ENCODE measurements at regions not wholly inside any gene's neighbourhood (a gene's known extent, or its start where the extent isn't known, plus 50 kb on each side); places are given as distances from the start of the nearest gene placed in this dataset.

- no peak for DNase-seq
- H3K27ac ChIP-seq = no peak overlapping the region
- H3K27me3 ChIP-seq = no peaks in the 10 kb centered on the region
- TF ChIP-seq, protein P1, sequence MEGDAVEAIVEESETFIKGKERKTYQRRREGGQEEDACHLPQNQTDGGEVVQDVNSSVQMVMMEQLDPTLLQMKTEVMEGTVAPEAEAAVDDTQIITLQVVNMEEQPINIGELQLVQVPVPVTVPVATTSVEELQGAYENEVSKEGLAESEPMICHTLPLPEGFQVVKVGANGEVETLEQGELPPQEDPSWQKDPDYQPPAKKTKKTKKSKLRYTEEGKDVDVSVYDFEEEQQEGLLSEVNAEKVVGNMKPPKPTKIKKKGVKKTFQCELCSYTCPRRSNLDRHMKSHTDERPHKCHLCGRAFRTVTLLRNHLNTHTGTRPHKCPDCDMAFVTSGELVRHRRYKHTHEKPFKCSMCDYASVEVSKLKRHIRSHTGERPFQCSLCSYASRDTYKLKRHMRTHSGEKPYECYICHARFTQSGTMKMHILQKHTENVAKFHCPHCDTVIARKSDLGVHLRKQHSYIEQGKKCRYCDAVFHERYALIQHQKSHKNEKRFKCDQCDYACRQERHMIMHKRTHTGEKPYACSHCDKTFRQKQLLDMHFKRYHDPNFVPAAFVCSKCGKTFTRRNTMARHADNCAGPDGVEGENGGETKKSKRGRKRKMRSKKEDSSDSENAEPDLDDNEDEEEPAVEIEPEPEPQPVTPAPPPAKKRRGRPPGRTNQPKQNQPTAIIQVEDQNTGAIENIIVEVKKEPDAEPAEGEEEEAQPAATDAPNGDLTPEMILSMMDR (IDR thresholded peaks at IDR 0.05) = no peak
- TF ChIP-seq POLR2A (IDR thresholded peaks at IDR 0.05) = no peak
- H3K36me3 ChIP-seq = no peaks in the 10 kb centered on the region
- H3K9me3 ChIP-seq = no peaks in the 10 kb centered on the region
- H3K4me1 ChIP-seq = no peaks in the 10 kb centered on the region
- H3K4me3 ChIP-seq (replicated peaks in 1 of 3) = no peak overlapping the region
- WGBS, 2 donors = 48 to 59% methylated on average over 1 of the region's 1 CpG
- intact Hi-C loops (cut with DNase I) = no loop called here
Measured at GRCh38 chr6:22657352-22657980, 88.1 kb downstream of the HDGFL1 start.

- Histone ChIP-seq H3K36me3 (no peaks in the 10 kb centered on the region), H3K4me1 (no peaks in the 10 kb centered on the region), H3K27me3 (no peaks in the 10 kb centered on the region), H3K4me3 (replicated peaks in 1 of 3) (no peak overlapping the region), H3K9me3 (no peaks in the 10 kb centered on the region), H3K27ac (no peak overlapping the region)
- intact Hi-C loops (cut with DNase I) = no loop called here
- TF ChIP-seq POLR2A (IDR thresholded peaks at IDR 0.05) = no peak
- TF ChIP-seq, protein P1 (IDR thresholded peaks at IDR 0.05) = no peak
- WGBS, 2 donors = 83 to 84% methylated on average over 2 of the region's 2 CpGs
- no peak for DNase-seq
Measured at GRCh38 chr6:22658183-22658582, 88.8 kb downstream of the HDGFL1 start.

- Histone ChIP-seq H3K4me3 (replicated peaks in 1 of 3) (no peak overlapping the region), H3K4me1 (no peaks in the 10 kb centered on the region), H3K36me3 (no peaks in the 10 kb centered on the region), H3K27ac (no peak overlapping the region), H3K27me3 (no peaks in the 10 kb centered on the region), H3K9me3 (no peaks in the 10 kb centered on the region)
- WGBS, 2 donors = 75 to 79% methylated on average over 1 of the region's 1 CpG
- TF ChIP-seq POLR2A (IDR thresholded peaks at IDR 0.05) = no peak
- TF ChIP-seq, protein P1 (IDR thresholded peaks at IDR 0.05) = no peak
- intact Hi-C loops (cut with DNase I) = no loop called here
- no peak for DNase-seq
Measured at GRCh38 chr6:22658934-22659333, 89.6 kb downstream of the HDGFL1 start.

- Histone ChIP-seq H3K9me3 (no peaks in the 10 kb centered on the region), H3K4me1 (no peaks in the 10 kb centered on the region), H3K27ac (no peak overlapping the region), H3K27me3 (no peaks in the 10 kb centered on the region), H3K4me3 (replicated peaks in 1 of 3) (no peak overlapping the region), H3K36me3 (no peaks in the 10 kb centered on the region)
- 88 to 91% methylated on average over 2 of the region's 2 CpGs for WGBS, 2 donors
- no peak for DNase-seq
- intact Hi-C loops (cut with DNase I) = no loop called here
- TF ChIP-seq, protein P1 (IDR thresholded peaks at IDR 0.05) = no peak
- no peak for TF ChIP-seq POLR2A (IDR thresholded peaks at IDR 0.05)
Measured at GRCh38 chr6:22664968-22665367, 95.6 kb downstream of the HDGFL1 start.

- Histone ChIP-seq H3K27me3 (no peaks in the 10 kb centered on the region), H3K27ac (no peak overlapping the region), H3K4me1 (no peaks in the 10 kb centered on the region), H3K9me3 (no peaks in the 10 kb centered on the region), H3K36me3 (no peaks in the 10 kb centered on the region), H3K4me3 (replicated peaks in 1 of 3) (no peak overlapping the region)
- DNase-seq = no peak
- no peak for TF ChIP-seq POLR2A (IDR thresholded peaks at IDR 0.05)
- TF ChIP-seq, protein P1 (IDR thresholded peaks at IDR 0.05) = no peak
- intact Hi-C loops (cut with DNase I) = no loop called here
- 90 to 95% methylated on average over 1 of the region's 1 CpG for WGBS, 2 donors
Measured at GRCh38 chr6:22666021-22666420, 96.7 kb downstream of the HDGFL1 start.

Data from thyroid gland (tissue), 4 donors.